ENCODE measurements at regions not wholly inside any gene's neighbourhood (a gene's known extent, or its start where the extent isn't known, plus 50 kb on each side); places are given as distances from the start of the nearest gene placed in this dataset.

GRCh38 chr6:8200255-8200654 lies 97.9 kb upstream of the EEF1E1 start:
- Histone ChIP-seq H3K27me3 (peaks cover 0 to 7% (median 0%) of the 10 kb centered on the region in 4 donors), H3K27ac (replicated peaks in 1 of 4) (no peak overlapping the region), H3K4me1 (no peaks in the 10 kb centered on the region), H3K9me3 (no peaks in the 10 kb centered on the region), H3K36me3 (no peaks in the 10 kb centered on the region), H3K4me3 (no peak overlapping the region)
- intact Hi-C loops (cut with DNase I): no loop called here
- 55% methylated on average over 3 of the region's 3 CpGs for WGBS
- no peak for TF ChIP-seq CTCF (IDR thresholded peaks at IDR 0.05)
- TF ChIP-seq POLR2A (IDR thresholded peaks at IDR 0.05; ENCODE audit: low read depth): no peak
- TF ChIP-seq POLR2AphosphoS5 (IDR thresholded peaks at IDR 0.05): no peak
- no peak for TF ChIP-seq EP300 (IDR thresholded peaks at IDR 0.05)
- DNase-seq (ENCODE audit: extremely low spot score): no peak

- no peaks in the 10 kb centered on the region for H3K9me3 ChIP-seq
- no peak for DNase-seq (ENCODE audit: extremely low spot score)
- TF ChIP-seq POLR2AphosphoS5 (IDR thresholded peaks at IDR 0.05) (no peak), CTCF (IDR thresholded peaks at IDR 0.05) (no peak), EP300 (IDR thresholded peaks at IDR 0.05) (no peak), POLR2A (IDR thresholded peaks at IDR 0.05; ENCODE audit: low read depth) (no peak)
- intact Hi-C loops (cut with DNase I): no loop called here
- H3K4me1 ChIP-seq: no peaks in the 10 kb centered on the region
- no peaks in the 10 kb centered on the region for H3K36me3 ChIP-seq
- 47% methylated on average over 4 of the region's 4 CpGs for WGBS
- no peak overlapping the region for H3K4me3 ChIP-seq
- no peak overlapping the region for H3K27ac ChIP-seq (replicated peaks in 1 of 4)
- H3K27me3 ChIP-seq: peaks cover 0 to 5% (median 0%) of the 10 kb centered on the region in 4 donors
Measured at GRCh38 chr6:8195714-8196102, 93.4 kb upstream of the EEF1E1 start.

GRCh38 chr6:8195040-8195713 lies 92.8 kb upstream of the EEF1E1 start:
- Histone ChIP-seq H3K4me1 (no peaks in the 10 kb centered on the region), H3K4me3 (no peak overlapping the region), H3K9me3 (no peaks in the 10 kb centered on the region), H3K36me3 (no peaks in the 10 kb centered on the region), H3K27me3 (peaks cover 0 to 5% (median 0%) of the 10 kb centered on the region in 4 donors), H3K27ac (replicated peaks in 1 of 4) (no peak overlapping the region)
- WGBS: 46% methylated on average over 3 of the region's 3 CpGs
- intact Hi-C loops (cut with DNase I): no loop called here
- TF ChIP-seq POLR2AphosphoS5 (IDR thresholded peaks at IDR 0.05) (no peak), EP300 (IDR thresholded peaks at IDR 0.05) (no peak), CTCF (IDR thresholded peaks at IDR 0.05) (no peak), POLR2A (IDR thresholded peaks at IDR 0.05; ENCODE audit: low read depth) (no peak)
- DNase-seq (ENCODE audit: extremely low spot score): no peak

GRCh38 chr6:8194490-8194889 lies 92.1 kb upstream of the EEF1E1 start:
- TF ChIP-seq POLR2A (IDR thresholded peaks at IDR 0.05; ENCODE audit: low read depth) (no peak), CTCF (IDR thresholded peaks at IDR 0.05) (no peak)
- H3K4me3 ChIP-seq: no peak overlapping the region
- intact Hi-C loops (cut with DNase I): no loop called here
- DNase-seq (ENCODE audit: extremely low spot score): no peak
- H3K4me1 ChIP-seq: no peaks in the 10 kb centered on the region
- no peak overlapping the region for H3K27ac ChIP-seq (replicated peaks in 1 of 4)
- H3K36me3 ChIP-seq: no peaks in the 10 kb centered on the region
- H3K9me3 ChIP-seq: no peaks in the 10 kb centered on the region
- WGBS: 30% methylated on average over 3 of the region's 3 CpGs
- peaks cover 0 to 5% (median 0%) of the 10 kb centered on the region in 4 donors for H3K27me3 ChIP-seq

- TF ChIP-seq EP300 (IDR thresholded peaks at IDR 0.05) (no peak), POLR2AphosphoS5 (IDR thresholded peaks at IDR 0.05) (no peak), POLR2A (IDR thresholded peaks at IDR 0.05; ENCODE audit: low read depth) (no peak), CTCF (IDR thresholded peaks at IDR 0.05) (no peak)
Measured at GRCh38 chr6:8193541-8193940, 91.2 kb upstream of the EEF1E1 start.

More at GRCh38 chr6:8193541-8193940, 91.2 kb upstream of the EEF1E1 start:
- 85% methylated on average over 4 of the region's 4 CpGs for WGBS
- Histone ChIP-seq H3K36me3 (no peaks in the 10 kb centered on the region), H3K27ac (replicated peaks in 1 of 4) (no peak overlapping the region), H3K9me3 (no peaks in the 10 kb centered on the region), H3K4me3 (no peak overlapping the region), H3K27me3 (peaks cover 0 to 9% (median 0%) of the 10 kb centered on the region in 4 donors), H3K4me1 (no peaks in the 10 kb centered on the region)
- DNase-seq (ENCODE audit: extremely low spot score): no peak
- intact Hi-C loops (cut with DNase I): no loop called here
